Right atrium auricular region (tissue), 2 donors: ENCODE measurements at regions not wholly inside any gene's neighbourhood (a gene's known extent, or its start where the extent isn't known, plus 50 kb on each side); places are given as distances from the start of the nearest gene placed in this dataset.

Source experiments
- DNase-seq: peaks from one replicate; pipeline ENCODE4 v3.0.0-alpha.2; 2019; ENCODE audit warnings: low spot score
- H3K27ac ChIP-seq, 2 donors: fragments of 200-600 bp; sonication (generic); 1 replicate in 1 of 2; 2 replicates in 1 of 2; pipeline ENCODE4 v1.5.1; 2016 to 2019
- H3K27me3 ChIP-seq, 2 donors: fragments of 200-600 bp; sonication (generic); one replicate each; pipeline versions ENCODE4 v1.5.1 to v1.6.0; 2017 to 2019
- H3K36me3 ChIP-seq: fragments of 200-600 bp; sonication (generic); one replicate; pipeline ENCODE4 v1.5.1; 2016
- H3K4me1 ChIP-seq, 2 donors: fragments of 200-600 bp; sonication (generic); one replicate each; pipeline versions ENCODE4 v1.5.1 to v1.6.0; 2017 to 2019
- H3K4me3 ChIP-seq, 2 donors: fragments of 200-600 bp; sonication (generic); 1 replicate in 1 of 2; 2 replicates in 1 of 2; pipeline ENCODE4 v1.5.1; 2017 to 2019; ENCODE audit warnings: mild to moderate bottlenecking in 1 of 2, moderate library complexity in 1 of 2
- H3K9me3 ChIP-seq, 2 donors: fragments of 200-600 bp; sonication (generic); one replicate each; pipeline ENCODE4 v1.5.1; 2019
- TF ChIP-seq, protein P1 (sequence below), 2 donors: fragments of 200-600 bp; sonication (generic); IDR thresholded peaks; one replicate each; pipeline ENCODE4 v1.5.1; 2019; ENCODE audit warnings: antibody characterized with exemption in 2 of 2

DNA sequence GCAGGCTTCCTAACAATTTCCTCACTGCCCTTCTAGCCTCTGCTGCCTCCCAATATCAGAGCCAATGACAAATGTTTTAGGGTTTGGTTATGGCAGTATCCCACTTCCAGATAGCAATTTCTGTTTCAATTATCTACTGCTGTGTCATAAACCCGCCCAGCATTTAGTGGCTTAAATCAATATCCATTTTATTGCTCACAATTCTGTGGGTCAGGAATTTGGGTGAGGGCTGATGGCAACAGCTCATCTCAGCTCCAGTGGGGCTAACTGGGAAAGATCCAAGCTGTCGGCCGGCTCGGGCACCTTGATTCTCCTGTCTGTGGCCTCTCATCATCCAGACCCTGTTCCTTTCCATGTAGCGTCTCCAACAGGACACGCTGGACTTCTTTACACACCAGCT, 85.3 kb upstream of the GOLGA8J start:
- TF ChIP-seq, protein P1, sequence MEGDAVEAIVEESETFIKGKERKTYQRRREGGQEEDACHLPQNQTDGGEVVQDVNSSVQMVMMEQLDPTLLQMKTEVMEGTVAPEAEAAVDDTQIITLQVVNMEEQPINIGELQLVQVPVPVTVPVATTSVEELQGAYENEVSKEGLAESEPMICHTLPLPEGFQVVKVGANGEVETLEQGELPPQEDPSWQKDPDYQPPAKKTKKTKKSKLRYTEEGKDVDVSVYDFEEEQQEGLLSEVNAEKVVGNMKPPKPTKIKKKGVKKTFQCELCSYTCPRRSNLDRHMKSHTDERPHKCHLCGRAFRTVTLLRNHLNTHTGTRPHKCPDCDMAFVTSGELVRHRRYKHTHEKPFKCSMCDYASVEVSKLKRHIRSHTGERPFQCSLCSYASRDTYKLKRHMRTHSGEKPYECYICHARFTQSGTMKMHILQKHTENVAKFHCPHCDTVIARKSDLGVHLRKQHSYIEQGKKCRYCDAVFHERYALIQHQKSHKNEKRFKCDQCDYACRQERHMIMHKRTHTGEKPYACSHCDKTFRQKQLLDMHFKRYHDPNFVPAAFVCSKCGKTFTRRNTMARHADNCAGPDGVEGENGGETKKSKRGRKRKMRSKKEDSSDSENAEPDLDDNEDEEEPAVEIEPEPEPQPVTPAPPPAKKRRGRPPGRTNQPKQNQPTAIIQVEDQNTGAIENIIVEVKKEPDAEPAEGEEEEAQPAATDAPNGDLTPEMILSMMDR (IDR thresholded peaks at IDR 0.05) = no peak
- no peaks in the 10 kb centered on the region for H3K36me3 ChIP-seq
- no peaks in the 10 kb centered on the region for H3K9me3 ChIP-seq

DNA sequence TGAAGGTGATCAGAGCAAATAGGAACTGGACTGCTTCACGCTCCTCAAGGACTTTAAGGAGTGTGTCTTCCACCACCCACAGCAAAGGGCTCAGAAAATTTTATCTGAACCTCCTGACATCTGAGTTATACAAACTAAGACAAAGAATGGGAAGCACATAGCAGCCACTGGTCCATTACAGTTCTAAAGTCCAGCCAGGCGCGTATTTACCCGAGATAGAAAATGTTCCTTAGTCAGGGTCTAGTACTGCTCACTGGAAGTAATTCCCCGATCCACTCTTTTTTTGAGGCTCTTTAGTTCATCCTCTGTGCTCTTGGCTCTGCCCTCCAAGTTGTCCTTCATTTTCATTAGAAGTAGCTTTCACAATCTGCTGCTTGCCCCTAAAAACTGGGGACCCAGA, 88.5 kb upstream of the GOLGA8J start:
- H3K27ac ChIP-seq = no peak overlapping the region
- no peaks in the 10 kb centered on the region for H3K36me3 ChIP-seq
- DNase-seq = no peak
- TF ChIP-seq, protein P1 (IDR thresholded peaks at IDR 0.05) = no peak
- no peaks in the 10 kb centered on the region for H3K9me3 ChIP-seq
- no peaks in the 10 kb centered on the region for H3K27me3 ChIP-seq
- no peaks in the 10 kb centered on the region for H3K4me1 ChIP-seq
- no peak overlapping the region for H3K4me3 ChIP-seq

More for the DNA sequence above, 85.3 kb upstream of the GOLGA8J start:
- no peak overlapping the region for H3K27ac ChIP-seq
- no peak for DNase-seq
- H3K27me3 ChIP-seq = no peaks in the 10 kb centered on the region
- H3K4me1 ChIP-seq = no peaks in the 10 kb centered on the region
- H3K4me3 ChIP-seq = no peak overlapping the region

DNA sequence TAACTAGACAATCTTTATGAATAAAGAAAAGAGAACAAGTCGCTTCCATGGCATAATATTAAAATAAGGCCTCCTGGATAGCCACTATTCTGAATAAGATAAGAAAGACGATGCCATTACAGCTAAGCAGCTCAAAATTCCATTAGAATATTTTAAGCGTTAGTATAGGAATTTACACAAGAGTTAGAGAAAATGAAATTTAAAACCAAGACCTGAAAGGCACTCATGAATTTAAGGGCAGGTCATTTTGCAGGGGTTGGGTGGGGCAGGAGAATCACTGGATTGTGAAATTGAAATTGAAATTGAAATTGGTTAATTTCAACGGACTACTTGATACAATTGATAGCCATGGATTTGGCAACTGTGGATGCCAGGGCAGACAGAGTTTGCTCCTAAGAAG, 91.8 kb upstream of the GOLGA8J start:
- Histone ChIP-seq H3K4me3 (no peak overlapping the region), H3K27me3 (no peaks in the 10 kb centered on the region), H3K36me3 (no peaks in the 10 kb centered on the region), H3K4me1 (peaks cover 0 to 10% of the 10 kb centered on the region in 2 donors), H3K27ac (no peak overlapping the region), H3K9me3 (no peaks in the 10 kb centered on the region)
- no peak for DNase-seq
- TF ChIP-seq, protein P1 (IDR thresholded peaks at IDR 0.05) = no peak

DNA sequence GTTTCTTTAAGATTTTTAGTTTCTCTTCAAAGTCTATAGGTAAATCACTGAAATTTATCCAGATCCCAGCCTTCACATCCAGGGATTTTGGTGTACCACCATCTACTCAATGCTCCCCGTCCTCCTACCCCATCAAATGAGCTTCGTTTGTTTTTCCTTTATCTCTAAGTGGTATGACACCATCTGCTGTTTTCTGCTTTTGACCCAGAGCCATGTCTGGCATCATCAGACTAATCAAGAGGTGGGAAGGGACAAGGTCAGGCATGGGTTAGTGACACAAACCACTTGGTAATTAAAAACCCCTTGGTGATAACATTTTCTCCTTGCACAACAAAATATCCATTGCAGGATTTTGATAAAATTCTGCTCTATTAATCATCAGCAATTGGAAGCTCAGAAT, 92.7 kb upstream of the GOLGA8J start:
- DNase-seq = no peak
- H3K27ac ChIP-seq = no peak overlapping the region
- H3K4me1 ChIP-seq = peaks cover 0 to 10% of the 10 kb centered on the region in 2 donors
- no peaks in the 10 kb centered on the region for H3K27me3 ChIP-seq
- H3K4me3 ChIP-seq = no peak overlapping the region
- H3K36me3 ChIP-seq = no peaks in the 10 kb centered on the region
- TF ChIP-seq, protein P1 (IDR thresholded peaks at IDR 0.05) = no peak
- H3K9me3 ChIP-seq = no peaks in the 10 kb centered on the region

DNA sequence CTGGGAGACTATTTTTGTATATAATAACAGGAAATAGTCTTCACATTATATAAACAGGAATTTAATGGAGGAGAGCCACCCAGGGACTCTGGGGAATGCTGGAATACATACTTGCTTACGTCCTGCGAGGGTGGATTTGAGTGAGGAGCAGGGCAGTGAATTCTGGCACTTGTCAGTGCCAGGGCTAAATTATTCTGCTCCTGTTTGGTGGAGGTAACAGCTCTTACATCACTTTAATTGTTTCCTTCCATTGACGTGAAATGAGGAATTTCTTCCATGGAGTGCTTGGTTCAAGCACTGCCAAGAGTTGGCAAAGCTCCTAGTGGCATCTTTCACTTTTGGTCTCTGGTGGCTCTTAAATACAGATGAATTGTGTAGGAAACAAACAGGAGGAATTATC, 94.1 kb upstream of the GOLGA8J start:
- peaks cover 0 to 10% of the 10 kb centered on the region in 2 donors for H3K4me1 ChIP-seq
- no peaks in the 10 kb centered on the region for H3K9me3 ChIP-seq
- H3K27ac ChIP-seq = no peak overlapping the region
- H3K4me3 ChIP-seq = no peak overlapping the region
- H3K27me3 ChIP-seq = no peaks in the 10 kb centered on the region
- TF ChIP-seq, protein P1 (IDR thresholded peaks at IDR 0.05) = no peak
- no peaks in the 10 kb centered on the region for H3K36me3 ChIP-seq
- DNase-seq = no peak

DNA sequence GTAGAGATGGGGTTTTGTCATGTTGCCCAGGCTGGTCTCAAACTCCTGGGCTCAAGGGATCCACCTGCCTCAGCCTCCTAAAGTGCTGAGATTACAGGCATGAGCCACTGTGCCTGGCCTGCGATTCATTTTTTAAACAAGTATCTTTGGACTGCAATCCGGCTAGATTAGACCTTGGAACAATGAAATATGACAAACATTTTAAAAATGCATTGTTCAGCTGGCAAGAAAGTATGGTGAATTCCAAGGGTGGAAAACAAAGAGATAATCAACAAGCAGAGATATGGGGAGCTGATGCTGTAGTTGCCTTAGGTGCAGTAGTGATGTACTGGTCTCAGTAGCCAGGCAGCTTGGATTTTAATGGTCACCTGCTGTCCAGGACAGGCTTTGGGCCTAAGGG, 95.8 kb upstream of the GOLGA8J start:
- no peaks in the 10 kb centered on the region for H3K36me3 ChIP-seq
- no peak for DNase-seq
- no peaks in the 10 kb centered on the region for H3K9me3 ChIP-seq
- TF ChIP-seq, protein P1 (IDR thresholded peaks at IDR 0.05) = no peak
- no peak overlapping the region for H3K4me3 ChIP-seq
- H3K27ac ChIP-seq = no peak overlapping the region
- H3K4me1 ChIP-seq = peaks cover 0 to 10% of the 10 kb centered on the region in 2 donors
- H3K27me3 ChIP-seq = no peaks in the 10 kb centered on the region
